ENCODE measurements at regions not wholly inside any gene's neighbourhood (a gene's known extent, or its start where the extent isn't known, plus 50 kb on each side); places are given as distances from the start of the nearest gene placed in this dataset.

- DNase-seq (ENCODE audit: extremely low spot score, unreplicated experiment): no peak
- Mint-ChIP-seq H3K36me3 (ENCODE audit: unreplicated experiment) (no peaks in the 10 kb centered on the region), H3K4me3 (ENCODE audit: unreplicated experiment) (no peak overlapping the region), H3K9me3 (ENCODE audit: unreplicated experiment) (no peaks in the 10 kb centered on the region), H3K27ac (ENCODE audit: unreplicated experiment) (no peak overlapping the region), H3K27me3 (ENCODE audit: unreplicated experiment) (peaks cover 3% of the 10 kb centered on the region), H3K4me1 (ENCODE audit: unreplicated experiment) (no peaks in the 10 kb centered on the region)
- TF ChIP-seq CTCF (IDR thresholded peaks at IDR 0.05): no peak
Measured at GRCh38 chr11:131203040-131203439, 167.4 kb upstream of the NTM start.

- Mint-ChIP-seq H3K4me3 (ENCODE audit: unreplicated experiment) (no peak overlapping the region), H3K27me3 (ENCODE audit: unreplicated experiment) (peaks cover 3% of the 10 kb centered on the region), H3K9me3 (ENCODE audit: unreplicated experiment) (no peaks in the 10 kb centered on the region), H3K36me3 (ENCODE audit: unreplicated experiment) (no peaks in the 10 kb centered on the region), H3K27ac (ENCODE audit: unreplicated experiment) (no peak overlapping the region), H3K4me1 (ENCODE audit: unreplicated experiment) (no peaks in the 10 kb centered on the region)
- no peak for DNase-seq (ENCODE audit: extremely low spot score, unreplicated experiment)
- TF ChIP-seq CTCF (IDR thresholded peaks at IDR 0.05): no peak
Measured at GRCh38 chr11:131204282-131204681, 166.1 kb upstream of the NTM start.

GRCh38 chr11:131204765-131205380 lies 165.5 kb upstream of the NTM start:
- Mint-ChIP-seq H3K4me3 (ENCODE audit: unreplicated experiment) (no peak overlapping the region), H3K4me1 (ENCODE audit: unreplicated experiment) (no peaks in the 10 kb centered on the region), H3K27ac (ENCODE audit: unreplicated experiment) (no peak overlapping the region), H3K27me3 (ENCODE audit: unreplicated experiment) (peaks cover 3% of the 10 kb centered on the region), H3K9me3 (ENCODE audit: unreplicated experiment) (no peaks in the 10 kb centered on the region), H3K36me3 (ENCODE audit: unreplicated experiment) (no peaks in the 10 kb centered on the region)
- TF ChIP-seq CTCF (IDR thresholded peaks at IDR 0.05): no peak
- DNase-seq (ENCODE audit: extremely low spot score, unreplicated experiment): no peak

GRCh38 chr11:131206671-131207070 lies 163.7 kb upstream of the NTM start:
- no peaks in the 10 kb centered on the region for H3K9me3 Mint-ChIP-seq (ENCODE audit: unreplicated experiment)
- no peak overlapping the region for H3K27ac Mint-ChIP-seq (ENCODE audit: unreplicated experiment)
- H3K27me3 Mint-ChIP-seq (ENCODE audit: unreplicated experiment): peaks cover 3% of the 10 kb centered on the region
- H3K4me3 Mint-ChIP-seq (ENCODE audit: unreplicated experiment): no peak overlapping the region
- no peaks in the 10 kb centered on the region for H3K36me3 Mint-ChIP-seq (ENCODE audit: unreplicated experiment)
- DNase-seq (ENCODE audit: extremely low spot score, unreplicated experiment): no peak
- TF ChIP-seq CTCF (IDR thresholded peaks at IDR 0.05): no peak
- H3K4me1 Mint-ChIP-seq (ENCODE audit: unreplicated experiment): no peaks in the 10 kb centered on the region

GRCh38 chr11:131207901-131208300 lies 162.5 kb upstream of the NTM start:
- Mint-ChIP-seq H3K27me3 (ENCODE audit: unreplicated experiment) (peaks cover 3% of the 10 kb centered on the region), H3K4me3 (ENCODE audit: unreplicated experiment) (no peak overlapping the region), H3K36me3 (ENCODE audit: unreplicated experiment) (no peaks in the 10 kb centered on the region), H3K9me3 (ENCODE audit: unreplicated experiment) (no peaks in the 10 kb centered on the region), H3K4me1 (ENCODE audit: unreplicated experiment) (no peaks in the 10 kb centered on the region), H3K27ac (ENCODE audit: unreplicated experiment) (no peak overlapping the region)
- DNase-seq (ENCODE audit: extremely low spot score, unreplicated experiment): no peak
- no peak for TF ChIP-seq CTCF (IDR thresholded peaks at IDR 0.05)
